ENCODE measurements at regions not wholly inside any gene's neighbourhood (a gene's known extent, or its start where the extent isn't known, plus 50 kb on each side); places are given as distances from the start of the nearest gene placed in this dataset.
A peak's percentile ranks its signal among the peaks of the same experiment; 100 is the strongest.

- Mint-ChIP-seq H3K4me1 (no peaks in the 10 kb centered on the region), H3K36me3 (ENCODE audit: low read depth) (no peaks in the 10 kb centered on the region), H3K4me3 (no peak overlapping the region), H3K27ac (no peak overlapping the region), H3K27me3 (no peaks in the 10 kb centered on the region), H3K9me3 (no peaks in the 10 kb centered on the region)
- no peak for ATAC-seq (replicated peaks)
Measured at GRCh38 chr9:13971415-13971814, 342.5 kb downstream of the NFIB start.

GRCh38 chr9:13970426-13970825, 343.5 kb downstream of the NFIB start:
- Mint-ChIP-seq H3K4me1 (no peaks in the 10 kb centered on the region), H3K27ac (no peak overlapping the region), H3K4me3 (no peak overlapping the region), H3K36me3 (ENCODE audit: low read depth) (no peaks in the 10 kb centered on the region), H3K9me3 (no peaks in the 10 kb centered on the region), H3K27me3 (no peaks in the 10 kb centered on the region)
- no peak for ATAC-seq (replicated peaks)

GRCh38 chr9:13970018-13970417, 343.9 kb downstream of the NFIB start:
- Mint-ChIP-seq H3K27ac (no peak overlapping the region), H3K27me3 (no peaks in the 10 kb centered on the region), H3K4me1 (no peaks in the 10 kb centered on the region), H3K9me3 (no peaks in the 10 kb centered on the region), H3K4me3 (no peak overlapping the region), H3K36me3 (ENCODE audit: low read depth) (no peaks in the 10 kb centered on the region)
- ATAC-seq (replicated peaks) = no peak

GRCh38 chr9:13967438-13967837, 346.5 kb downstream of the NFIB start:
- no peak overlapping the region for H3K4me3 Mint-ChIP-seq
- H3K9me3 Mint-ChIP-seq = no peaks in the 10 kb centered on the region
- H3K27ac Mint-ChIP-seq = no peak overlapping the region
- ATAC-seq (replicated peaks) = no peak
- H3K4me1 Mint-ChIP-seq = no peaks in the 10 kb centered on the region
- no peaks in the 10 kb centered on the region for H3K27me3 Mint-ChIP-seq
- no peaks in the 10 kb centered on the region for H3K36me3 Mint-ChIP-seq (ENCODE audit: low read depth)

GRCh38 chr9:13967011-13967410, 346.9 kb downstream of the NFIB start:
- Mint-ChIP-seq H3K4me1 (no peaks in the 10 kb centered on the region), H3K27ac (no peak overlapping the region), H3K9me3 (no peaks in the 10 kb centered on the region), H3K27me3 (no peaks in the 10 kb centered on the region), H3K36me3 (ENCODE audit: low read depth) (no peaks in the 10 kb centered on the region), H3K4me3 (no peak overlapping the region)
- no peak for ATAC-seq (replicated peaks)

- Mint-ChIP-seq H3K4me3 (no peak overlapping the region), H3K36me3 (ENCODE audit: low read depth) (no peaks in the 10 kb centered on the region), H3K4me1 (no peaks in the 10 kb centered on the region), H3K9me3 (no peaks in the 10 kb centered on the region), H3K27ac (no peak overlapping the region), H3K27me3 (no peaks in the 10 kb centered on the region)
- ATAC-seq (replicated peaks) = no peak
Measured at GRCh38 chr9:13963005-13963653, 350.8 kb downstream of the NFIB start.

- Mint-ChIP-seq H3K27me3 (no peaks in the 10 kb centered on the region), H3K36me3 (ENCODE audit: low read depth) (no peaks in the 10 kb centered on the region), H3K4me1 (no peaks in the 10 kb centered on the region), H3K27ac (no peak overlapping the region), H3K9me3 (no peaks in the 10 kb centered on the region), H3K4me3 (no peak overlapping the region)
- no peak for ATAC-seq (replicated peaks)
Measured at GRCh38 chr9:13962006-13962405, 351.9 kb downstream of the NFIB start.

GRCh38 chr9:13960011-13960765, 353.8 kb downstream of the NFIB start:
- H3K27ac Mint-ChIP-seq = no peak overlapping the region
- no peak for ATAC-seq (replicated peaks)
- H3K4me1 Mint-ChIP-seq = no peaks in the 10 kb centered on the region
- no peaks in the 10 kb centered on the region for H3K36me3 Mint-ChIP-seq (ENCODE audit: low read depth)
- no peaks in the 10 kb centered on the region for H3K9me3 Mint-ChIP-seq
- no peak overlapping the region for H3K4me3 Mint-ChIP-seq
- H3K27me3 Mint-ChIP-seq = no peaks in the 10 kb centered on the region

GRCh38 chr9:13958672-13959071, 355.3 kb downstream of the NFIB start:
- Mint-ChIP-seq H3K4me3 (no peak overlapping the region), H3K36me3 (ENCODE audit: low read depth) (no peaks in the 10 kb centered on the region), H3K27me3 (no peaks in the 10 kb centered on the region), H3K27ac (no peak overlapping the region), H3K4me1 (no peaks in the 10 kb centered on the region), H3K9me3 (no peaks in the 10 kb centered on the region)
- ATAC-seq (replicated peaks) = no peak

GRCh38 chr9:13957089-13957488, 356.9 kb downstream of the NFIB start:
- Mint-ChIP-seq H3K36me3 (ENCODE audit: low read depth) (no peaks in the 10 kb centered on the region), H3K9me3 (no peaks in the 10 kb centered on the region), H3K27ac (no peak overlapping the region), H3K4me3 (no peak overlapping the region), H3K4me1 (no peaks in the 10 kb centered on the region), H3K27me3 (no peaks in the 10 kb centered on the region)
- ATAC-seq (replicated peaks) = no peak

GRCh38 chr9:13956107-13956506, 357.8 kb downstream of the NFIB start:
- no peaks in the 10 kb centered on the region for H3K27me3 Mint-ChIP-seq
- no peaks in the 10 kb centered on the region for H3K4me1 Mint-ChIP-seq
- H3K9me3 Mint-ChIP-seq = no peaks in the 10 kb centered on the region
- ATAC-seq (replicated peaks) = no peak
- H3K27ac Mint-ChIP-seq = no peak overlapping the region
- no peaks in the 10 kb centered on the region for H3K36me3 Mint-ChIP-seq (ENCODE audit: low read depth)
- H3K4me3 Mint-ChIP-seq = no peak overlapping the region

- no peak overlapping the region for H3K27ac Mint-ChIP-seq
- no peaks in the 10 kb centered on the region for H3K36me3 Mint-ChIP-seq (ENCODE audit: low read depth)
- no peak overlapping the region for H3K4me3 Mint-ChIP-seq
- H3K27me3 Mint-ChIP-seq = no peaks in the 10 kb centered on the region
- peaks cover 4% of the 10 kb centered on the region for H3K9me3 Mint-ChIP-seq
- no peaks in the 10 kb centered on the region for H3K4me1 Mint-ChIP-seq
- ATAC-seq (replicated peaks) = no peak
Measured at GRCh38 chr9:13952906-13953305, 361.0 kb downstream of the NFIB start.

GRCh38 chr9:13948037-13948436, 365.9 kb downstream of the NFIB start:
- no peak overlapping the region for H3K27ac Mint-ChIP-seq
- peaks cover 4% of the 10 kb centered on the region for H3K9me3 Mint-ChIP-seq
- H3K27me3 Mint-ChIP-seq = no peaks in the 10 kb centered on the region
- ATAC-seq (replicated peaks) = no peak
- H3K36me3 Mint-ChIP-seq (ENCODE audit: low read depth) = no peaks in the 10 kb centered on the region
- H3K4me3 Mint-ChIP-seq = no peak overlapping the region
- no peaks in the 10 kb centered on the region for H3K4me1 Mint-ChIP-seq

- Mint-ChIP-seq H3K4me3 (no peak overlapping the region), H3K36me3 (ENCODE audit: low read depth) (no peaks in the 10 kb centered on the region), H3K27me3 (no peaks in the 10 kb centered on the region), H3K4me1 (no peaks in the 10 kb centered on the region), H3K27ac (no peak overlapping the region), H3K9me3 (peaks cover 7% of the 10 kb centered on the region)
- ATAC-seq (replicated peaks) = no peak
Measured at GRCh38 chr9:13943176-13943575, 370.8 kb downstream of the NFIB start.

- Mint-ChIP-seq H3K27ac (no peak overlapping the region), H3K9me3 (peaks cover 7% of the 10 kb centered on the region)
- ATAC-seq (replicated peaks) = peak; percentile 99
Measured at GRCh38 chr9:13942695-13943094, 371.2 kb downstream of the NFIB start.

More at GRCh38 chr9:13942695-13943094, 371.2 kb downstream of the NFIB start:
- H3K27me3 Mint-ChIP-seq = no peaks in the 10 kb centered on the region
- no peaks in the 10 kb centered on the region for H3K36me3 Mint-ChIP-seq (ENCODE audit: low read depth)
- H3K4me1 Mint-ChIP-seq = no peaks in the 10 kb centered on the region
- H3K4me3 Mint-ChIP-seq = no peak overlapping the region

All from activated T-helper 17 cell treated with anti-CD3 and anti-CD28 coated beads, Interleukin-2, amount 50 U/mL, for 72 hours (primary cell).